GM18505 (cell line): ENCODE measurements at regions not wholly inside any gene's neighbourhood (a gene's known extent, or its start where the extent isn't known, plus 50 kb on each side); places are given as distances from the start of the nearest gene placed in this dataset.

Experiments
- ATAC-seq: cut with Tn5 transposase; IDR thresholded peaks from one replicate; pipeline ENCODE4 v1.9.1; 2021; ENCODE audit not compliant: unreplicated experiment
- POLR2A ChIP-seq: IDR thresholded peaks from 4 replicates; pipeline ENCODE4 v1.6.1; 2011; ENCODE audit warnings: borderline replicate concordance; ENCODE audit not compliant: insufficient read depth, insufficient read length; ENCODE audit errors: extremely low read depth

- no peak for ATAC-seq
- no peak for TF ChIP-seq POLR2A
Measured at GRCh38 chr11:104332110-104332509, 168.2 kb upstream of the PDGFD start.

DNA sequence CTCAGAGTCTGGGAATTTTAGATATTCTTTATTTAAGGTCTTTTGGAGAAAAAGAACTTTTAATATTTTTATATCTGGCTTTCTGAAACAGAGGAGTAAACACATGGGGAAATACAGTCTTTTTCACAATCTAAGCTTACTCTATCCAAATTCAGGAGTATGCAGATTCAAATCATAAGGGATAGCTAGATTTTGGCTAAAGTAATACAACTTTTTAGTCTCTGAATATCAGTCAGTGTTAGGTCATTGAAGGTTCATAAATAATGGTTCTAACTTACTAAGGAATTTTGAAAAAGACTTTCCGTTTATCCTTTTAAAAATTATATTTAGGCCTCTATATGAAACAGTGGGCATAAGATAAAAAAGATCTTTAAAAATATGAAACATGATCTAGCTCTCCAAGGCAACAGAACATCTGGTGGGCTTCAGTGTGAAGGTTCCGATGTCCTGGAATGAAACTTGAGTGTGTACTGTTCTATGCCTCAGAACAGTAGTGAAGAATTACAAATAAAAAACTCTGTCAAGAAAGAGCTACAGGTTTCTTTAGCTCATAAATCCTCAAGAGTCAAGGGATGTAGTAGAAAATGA lies 165.2 kb upstream of the PDGFD start:
- no peak for ATAC-seq

GRCh38 chr11:104328512-104328907 lies 164.6 kb upstream of the PDGFD start:
- TF ChIP-seq POLR2A, result no peak

More for the DNA sequence above, 165.2 kb upstream of the PDGFD start:
- no peak for TF ChIP-seq POLR2A

DNA sequence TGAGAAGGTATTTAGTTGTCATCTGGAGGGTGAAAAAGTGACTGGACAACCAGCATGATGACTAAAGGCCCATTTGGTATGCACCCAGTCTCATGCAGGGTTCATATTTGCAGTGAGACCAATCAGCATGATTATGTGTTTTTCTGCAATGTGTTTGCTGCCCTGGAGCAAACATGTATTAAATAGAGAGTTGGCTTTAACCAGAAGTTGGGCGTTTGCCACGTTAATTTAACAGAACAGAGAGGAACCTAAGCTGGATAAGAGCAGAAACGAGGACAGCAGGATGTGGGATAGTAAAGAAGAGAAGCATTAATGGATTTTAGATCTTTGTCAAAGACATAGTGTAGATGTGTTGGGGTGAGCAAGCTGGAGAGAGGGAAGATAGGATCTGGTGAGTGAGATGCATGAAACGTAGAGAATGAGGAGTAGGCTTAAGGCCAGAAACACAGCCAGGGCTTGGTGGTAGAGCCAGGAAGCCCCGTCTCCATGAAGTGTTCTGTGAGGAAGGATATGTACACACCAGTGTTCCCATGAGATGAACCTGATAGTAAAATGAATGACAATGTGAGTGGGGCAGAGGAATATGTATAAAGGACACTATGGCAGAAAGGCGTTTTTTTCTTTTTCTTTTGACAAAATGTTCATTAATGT lies 164.0 kb upstream of the PDGFD start:
- no peak for TF ChIP-seq POLR2A
- ATAC-seq, result no peak

More at GRCh38 chr11:104328512-104328907, 164.6 kb upstream of the PDGFD start:
- no peak for ATAC-seq

GRCh38 chr11:104325093-104325492 lies 161.1 kb upstream of the PDGFD start:
- no peak for ATAC-seq
- no peak for TF ChIP-seq POLR2A

GRCh38 chr11:104324276-104324675 lies 160.3 kb upstream of the PDGFD start:
- no peak for TF ChIP-seq POLR2A
- ATAC-seq, result no peak

DNA sequence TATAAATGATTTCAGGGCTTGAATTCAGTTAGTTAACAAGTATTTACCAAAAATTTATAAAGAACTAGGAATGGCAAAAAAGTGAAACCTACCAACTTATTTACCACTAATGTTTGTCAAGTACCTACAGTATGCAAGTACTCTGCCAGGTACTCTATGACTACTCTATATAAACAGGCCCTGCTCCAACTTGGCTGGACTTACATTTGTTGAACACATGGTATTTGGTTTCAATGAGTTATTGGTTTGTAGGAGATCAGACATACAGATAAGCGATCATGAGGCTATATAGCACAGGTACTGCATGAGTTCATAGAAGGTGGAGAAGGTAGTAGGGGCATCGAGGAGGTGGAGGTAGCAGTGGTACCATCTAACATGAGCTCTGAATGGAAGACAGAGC lies 159.9 kb upstream of the PDGFD start:
- no peak for TF ChIP-seq POLR2A
- ATAC-seq, result no peak

DNA sequence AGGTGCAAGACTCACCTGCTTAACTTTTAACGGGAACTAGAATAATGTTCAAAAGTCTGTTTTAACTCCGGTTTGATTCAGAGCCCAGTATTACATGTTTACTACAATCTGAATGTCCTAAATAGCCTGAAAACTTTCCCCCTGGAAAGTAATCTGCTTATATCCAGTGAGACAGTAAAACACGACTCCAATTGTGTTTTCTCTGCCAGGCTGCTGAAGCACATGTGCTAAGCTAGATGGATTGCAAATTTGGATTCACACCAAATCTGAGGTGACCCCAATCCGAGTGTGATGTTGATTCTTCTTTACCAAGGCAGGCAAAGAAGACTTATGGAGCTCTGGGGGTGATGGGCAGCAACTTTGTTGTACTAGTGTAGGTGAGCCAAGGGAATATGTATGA lies 158.7 kb upstream of the PDGFD start:
- TF ChIP-seq POLR2A, result no peak
- no peak for ATAC-seq

DNA sequence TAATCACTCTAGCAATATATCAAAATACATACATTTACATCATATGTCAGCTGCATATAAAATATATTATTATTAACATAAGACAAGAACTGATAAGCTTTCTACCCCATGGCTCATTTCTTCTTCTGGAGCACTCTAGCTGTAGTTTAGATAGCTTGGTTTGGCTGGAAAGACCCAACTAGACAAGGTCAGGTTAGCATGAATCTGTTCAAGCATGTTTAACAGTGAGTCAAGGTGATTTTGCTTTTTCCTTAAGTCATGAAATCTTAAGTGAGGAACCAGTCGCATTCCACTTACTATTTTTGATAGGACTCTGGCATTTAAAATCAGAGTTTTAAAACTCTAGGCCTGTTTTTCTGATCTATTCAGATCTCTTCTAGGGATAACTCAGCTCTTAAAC lies 157.0 kb upstream of the PDGFD start:
- TF ChIP-seq POLR2A, result no peak
- no peak for ATAC-seq

GRCh38 chr11:104320097-104320496 lies 156.2 kb upstream of the PDGFD start:
- no peak for ATAC-seq
- TF ChIP-seq POLR2A, result no peak

DNA sequence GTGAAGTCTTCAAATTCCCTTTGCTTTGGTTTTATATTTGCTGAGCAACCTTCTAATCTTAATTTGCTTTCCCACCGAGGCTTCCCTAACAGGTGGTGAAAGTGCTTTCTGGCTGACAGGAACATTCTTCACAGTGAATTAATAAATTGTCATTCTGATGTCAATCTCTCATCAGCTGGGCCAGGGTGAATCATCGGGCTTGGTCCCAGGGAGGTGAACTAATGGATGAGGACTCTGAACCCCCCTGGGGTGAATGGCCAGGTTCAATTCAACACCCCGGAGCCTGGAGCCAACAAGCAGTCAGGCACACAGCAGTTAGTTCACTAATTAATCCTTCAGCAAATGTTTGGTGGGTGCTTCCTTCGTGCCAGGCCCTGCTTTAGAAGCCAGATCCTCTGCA lies 155.4 kb upstream of the PDGFD start:
- ATAC-seq, result no peak
- no peak for TF ChIP-seq POLR2A

DNA sequence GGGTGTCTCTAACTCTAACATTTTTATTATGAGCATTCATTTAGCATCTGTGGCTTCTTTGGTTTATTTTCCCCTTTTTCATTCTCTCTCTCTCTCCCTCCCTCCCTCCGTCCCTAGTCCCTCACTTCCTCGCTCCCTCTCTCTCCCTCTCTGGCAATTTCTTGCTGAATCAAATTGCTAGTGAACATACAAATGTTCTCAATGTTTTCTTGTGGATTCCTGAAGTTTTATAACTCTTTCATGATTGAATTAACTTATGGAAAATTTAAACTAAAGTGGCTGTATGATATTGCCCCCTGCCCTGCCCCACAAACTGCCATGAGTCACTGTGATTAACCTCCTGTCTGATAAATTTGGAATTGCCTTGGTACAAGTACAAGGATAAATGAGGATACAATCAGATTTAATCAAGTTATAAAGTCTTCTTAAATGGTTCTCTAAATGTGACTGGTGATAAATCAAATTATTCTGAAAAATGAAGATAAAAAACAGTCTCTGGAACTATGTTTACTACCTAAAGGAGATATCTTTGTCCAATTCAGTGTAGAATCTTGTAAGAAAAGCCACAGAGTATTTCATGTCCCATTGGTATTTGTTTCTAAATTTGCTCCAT lies 143.0 kb upstream of the PDGFD start:
- ATAC-seq, result no peak
- no peak for TF ChIP-seq POLR2A

DNA sequence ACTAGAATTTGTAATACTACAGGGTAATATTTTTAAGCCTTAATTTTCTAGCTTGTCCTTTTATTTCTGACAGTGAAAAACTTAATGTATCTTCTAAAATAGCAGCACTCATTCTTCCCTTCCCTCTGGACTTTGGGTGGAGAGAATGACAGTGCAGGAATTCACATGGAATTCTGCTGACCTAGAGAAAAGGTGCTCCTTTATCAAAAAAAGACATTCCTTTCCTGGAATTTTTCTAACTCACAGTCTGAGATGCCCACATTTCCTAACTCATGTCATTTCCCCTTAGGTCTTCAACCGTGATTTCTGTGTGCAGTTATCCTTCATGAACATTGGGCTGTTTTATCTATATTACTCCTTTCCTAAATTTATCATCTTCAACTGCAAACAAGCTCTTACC lies 137.8 kb upstream of the PDGFD start:
- no peak for ATAC-seq
- no peak for TF ChIP-seq POLR2A

- no peak for ATAC-seq
- TF ChIP-seq POLR2A, result no peak
Measured at GRCh38 chr11:104291646-104292045, 127.7 kb upstream of the PDGFD start.
